Stomach smooth muscle (tissue), 2 donors: ENCODE measurements at regions not wholly inside any gene's neighbourhood (a gene's known extent, or its start where the extent isn't known, plus 50 kb on each side); places are given as distances from the start of the nearest gene placed in this dataset.
A peak's percentile ranks its signal among the peaks of the same experiment; 100 is the strongest.

ENCODE experiments used
- H3K27ac ChIP-seq: one replicate; pipeline ENCODE4 v1.7.0; 2013; ENCODE audit warnings: mild to moderate bottlenecking, low read length, inconsistent platforms
- H3K27me3 ChIP-seq, 2 donors: one replicate each; pipeline ENCODE4 v1.7.0; 2013; ENCODE audit warnings: low read length in 2 of 2; ENCODE audit not compliant: insufficient read depth in 2 of 2, control insufficient read depth in 1 of 2
- H3K36me3 ChIP-seq, 2 donors: one replicate each; pipeline ENCODE4 v1.7.0; 2013; ENCODE audit warnings: low read length in 2 of 2; ENCODE audit not compliant: control insufficient read depth in 2 of 2, insufficient read depth in 2 of 2
- H3K4me1 ChIP-seq: one replicate; pipeline ENCODE4 v1.7.0; 2013; ENCODE audit warnings: low read length; ENCODE audit not compliant: control insufficient read depth, insufficient read depth
- H3K4me3 ChIP-seq, 2 donors: one replicate each; pipeline ENCODE4 v1.7.0; 2013; ENCODE audit warnings: low read length in 2 of 2
- H3K9ac ChIP-seq, 2 donors: one replicate each; pipeline ENCODE4 v1.7.0; 2013; ENCODE audit warnings: low read length in 2 of 2, mild to moderate bottlenecking in 1 of 2
- H3K9me3 ChIP-seq, 2 donors: one replicate each; pipeline ENCODE4 v1.7.0; 2013; ENCODE audit warnings: low read length in 2 of 2; ENCODE audit not compliant: control insufficient read depth in 2 of 2
- donor health status: healthy.
- donor health status: Pancreatic carcinoma.

DNA sequence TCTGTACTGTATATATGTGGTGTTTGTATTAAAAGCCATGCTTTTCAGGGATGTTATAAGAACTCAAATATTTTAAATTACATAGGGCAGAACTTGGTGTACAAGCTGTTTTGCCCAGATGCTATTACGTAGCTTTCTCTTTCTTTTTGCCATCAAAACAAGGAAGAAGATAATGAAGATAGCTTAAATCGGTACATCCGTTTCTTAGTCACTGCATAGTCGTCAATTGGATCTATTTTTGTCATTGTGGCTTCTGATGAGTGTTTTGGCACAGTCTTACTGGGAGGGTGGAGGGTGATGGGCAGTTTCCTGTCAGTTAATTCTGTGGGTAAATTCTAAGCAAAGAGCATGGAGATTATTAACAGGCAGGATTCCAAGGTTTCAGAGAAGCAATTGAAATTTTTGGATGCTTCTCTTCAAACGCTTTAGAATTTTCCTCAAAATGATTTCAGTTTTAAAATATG lies 649.1 kb upstream of the GJE1 start:
- Histone ChIP-seq H3K27ac (no peak overlapping the region), H3K4me3 (peak overlapping the region in 1 of 2 donors; percentile 36), H3K36me3 (no peaks in the 10 kb centered on the region), H3K27me3 (no peaks in the 10 kb centered on the region), H3K4me1 (no peaks in the 10 kb centered on the region), H3K9me3 (no peaks in the 10 kb centered on the region), H3K9ac (no peak overlapping the region)

DNA sequence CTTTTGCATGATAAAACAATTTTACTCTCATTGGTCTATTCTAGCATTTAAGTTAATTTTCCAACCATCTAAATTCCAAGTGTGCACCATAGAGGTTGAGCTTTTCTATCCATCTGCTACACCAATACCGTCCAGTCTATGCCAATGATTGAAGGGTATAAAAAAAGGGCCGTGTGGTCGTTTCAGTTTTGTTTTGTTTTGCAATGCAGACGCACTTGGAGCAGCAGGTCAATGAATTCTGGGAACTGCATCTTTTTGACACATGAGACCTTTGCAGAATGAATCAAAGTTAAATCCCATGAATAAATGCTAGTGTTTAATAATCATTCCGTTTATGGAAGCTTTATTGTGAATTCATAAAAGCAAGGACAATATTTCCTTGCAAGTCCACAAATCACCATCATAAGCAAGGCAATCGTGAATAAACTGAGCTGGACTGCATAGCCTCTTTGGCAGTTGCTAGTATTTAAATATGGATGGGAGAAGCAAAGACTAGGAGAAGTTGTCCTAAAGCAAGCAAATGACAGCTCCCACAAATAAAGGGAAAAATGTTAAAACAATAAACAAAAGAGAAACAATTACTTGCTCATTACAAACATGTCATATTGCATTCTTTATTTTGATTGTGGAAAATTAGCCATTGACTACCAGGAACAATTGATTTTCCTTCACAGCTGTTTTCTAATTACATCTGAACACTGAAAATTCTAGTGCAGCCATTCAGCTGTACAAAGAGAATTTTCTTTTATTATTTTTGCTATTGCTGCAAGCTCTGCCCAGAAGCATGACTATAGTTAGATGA lies 649.7 kb upstream of the GJE1 start:
- peak overlapping the region in 1 of 2 donors; percentile 36 for H3K4me3 ChIP-seq
- H3K36me3 ChIP-seq = no peaks in the 10 kb centered on the region
- H3K9ac ChIP-seq = no peak overlapping the region
- H3K27me3 ChIP-seq = no peaks in the 10 kb centered on the region
- no peaks in the 10 kb centered on the region for H3K4me1 ChIP-seq
- H3K27ac ChIP-seq = no peak overlapping the region
- H3K9me3 ChIP-seq = no peaks in the 10 kb centered on the region

DNA sequence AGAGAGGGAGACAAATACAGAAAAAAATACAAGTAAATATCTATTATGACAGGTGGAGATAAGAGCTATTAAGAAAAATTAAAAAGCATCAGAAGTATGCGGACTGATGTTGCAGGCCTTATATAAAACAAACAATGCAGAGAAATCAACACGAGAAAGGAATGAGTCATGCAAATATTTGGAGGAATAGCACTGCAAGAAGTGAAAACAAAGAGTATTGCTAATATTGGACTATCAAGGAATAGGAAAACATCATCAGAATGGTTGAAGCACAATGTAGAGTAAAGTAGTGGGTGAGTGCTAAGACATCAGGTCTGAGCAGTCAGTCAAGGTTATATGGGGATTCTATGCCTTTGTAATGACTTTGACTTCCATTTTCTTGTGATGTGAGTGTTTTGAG lies 657.5 kb upstream of the GJE1 start:
- no peaks in the 10 kb centered on the region for H3K27me3 ChIP-seq
- H3K9me3 ChIP-seq = no peaks in the 10 kb centered on the region
- no peak overlapping the region for H3K4me3 ChIP-seq
- H3K4me1 ChIP-seq = no peaks in the 10 kb centered on the region
- H3K36me3 ChIP-seq = no peaks in the 10 kb centered on the region
- no peak overlapping the region for H3K9ac ChIP-seq
- no peak overlapping the region for H3K27ac ChIP-seq

DNA sequence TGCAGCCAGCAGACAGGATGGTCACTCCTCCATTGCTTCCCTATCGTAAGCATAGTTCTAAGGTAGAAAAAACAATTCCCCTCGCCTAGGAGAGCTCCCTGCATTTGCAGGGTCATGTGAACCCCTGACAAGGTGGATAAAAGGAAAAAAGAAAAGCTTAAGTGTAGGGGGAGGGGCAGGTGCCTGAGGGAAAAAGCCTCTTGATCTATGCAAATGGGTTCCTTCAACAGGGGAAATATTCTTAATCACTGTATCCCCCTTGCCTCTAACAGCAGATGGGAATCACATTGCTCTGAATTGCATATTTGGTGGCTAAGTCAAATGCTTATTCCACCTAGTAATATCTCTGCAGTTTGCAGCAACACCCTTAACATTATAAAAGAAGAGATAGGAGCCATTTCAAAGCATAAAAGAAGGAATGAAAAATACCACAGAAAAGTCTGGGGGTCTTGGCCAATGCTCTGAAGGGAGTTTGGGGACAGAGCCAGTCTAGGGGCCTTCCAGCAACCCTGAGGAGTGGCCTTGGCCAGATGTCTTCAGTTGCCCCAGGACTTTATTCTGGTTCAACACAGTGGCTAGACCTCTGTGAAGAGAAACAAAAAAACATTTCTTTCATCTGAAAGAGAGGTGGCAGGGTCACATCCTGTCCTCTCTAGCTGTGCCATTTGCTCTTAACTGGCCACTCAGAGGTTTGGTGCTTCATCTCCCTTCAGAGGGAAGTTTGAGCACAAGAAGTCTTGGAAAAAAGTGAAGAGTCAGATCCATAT lies 660.4 kb upstream of the GJE1 start:
- Histone ChIP-seq H3K27me3 (no peaks in the 10 kb centered on the region), H3K27ac (no peak overlapping the region), H3K9ac (no peak overlapping the region), H3K36me3 (no peaks in the 10 kb centered on the region), H3K4me3 (no peak overlapping the region), H3K9me3 (no peaks in the 10 kb centered on the region), H3K4me1 (no peaks in the 10 kb centered on the region)

DNA sequence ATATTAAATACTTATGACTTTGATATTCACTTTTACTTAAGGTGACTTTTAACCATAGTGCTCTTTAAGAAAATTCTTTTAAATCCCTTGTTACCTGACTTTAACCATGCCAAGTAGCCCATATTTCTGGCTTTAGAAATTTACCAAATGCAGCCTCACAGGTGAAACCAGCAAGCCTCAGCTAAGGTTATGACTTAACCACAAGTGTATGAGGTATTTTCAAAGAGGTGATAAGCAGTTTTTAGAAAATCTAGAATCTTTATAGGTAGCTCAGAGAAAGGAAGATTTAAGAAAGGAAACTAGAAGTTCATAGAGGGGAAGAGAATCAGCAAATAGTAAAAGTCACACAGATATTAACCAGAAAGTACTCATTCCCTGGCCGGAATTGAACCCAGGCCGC lies 661.9 kb upstream of the GJE1 start:
- Histone ChIP-seq H3K9me3 (no peaks in the 10 kb centered on the region), H3K4me3 (no peak overlapping the region), H3K27ac (no peak overlapping the region), H3K36me3 (no peaks in the 10 kb centered on the region), H3K27me3 (no peaks in the 10 kb centered on the region), H3K9ac (no peak overlapping the region), H3K4me1 (no peaks in the 10 kb centered on the region)

DNA sequence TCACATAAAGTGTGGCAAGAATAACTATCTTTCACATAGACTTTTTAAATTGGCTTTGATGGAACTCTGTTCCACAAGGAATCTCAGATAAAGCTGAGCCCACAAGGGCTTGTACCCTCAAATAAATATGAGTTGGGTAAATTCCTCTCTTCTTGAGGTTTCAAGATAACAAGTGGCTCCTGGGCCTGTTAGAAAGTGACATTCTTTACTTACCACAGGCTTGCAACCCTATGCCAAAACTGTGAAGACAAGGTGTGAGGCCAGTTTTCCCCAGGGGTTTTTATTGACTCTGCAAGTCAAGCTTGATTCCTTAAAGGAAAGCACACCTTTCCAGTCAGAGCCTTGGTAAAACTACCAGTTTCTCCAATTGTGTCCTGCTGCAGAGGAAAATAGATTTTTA lies 664.8 kb upstream of the GJE1 start:
- H3K4me1 ChIP-seq = no peaks in the 10 kb centered on the region
- H3K27ac ChIP-seq = no peak overlapping the region
- no peak overlapping the region for H3K4me3 ChIP-seq

DNA sequence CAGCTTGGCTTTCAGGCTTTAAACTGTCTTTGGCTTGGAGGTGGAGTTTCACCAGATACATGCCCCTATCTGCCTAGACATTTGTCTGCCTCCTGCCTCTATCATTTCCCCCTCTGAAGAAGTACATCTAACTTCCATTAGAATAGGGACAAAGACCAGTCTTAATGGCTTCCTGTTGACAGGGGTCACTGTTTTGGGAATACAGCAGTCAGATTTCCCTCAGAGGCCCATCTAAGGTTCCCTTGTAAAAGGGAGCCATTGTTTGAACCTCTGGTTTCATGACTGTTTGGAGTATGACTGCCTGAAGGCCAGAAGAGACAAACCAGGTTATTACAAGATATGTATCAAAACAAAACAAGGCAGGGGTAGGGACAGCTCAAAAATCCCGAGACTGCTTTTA lies 665.7 kb upstream of the GJE1 start:
- Histone ChIP-seq H3K27ac (no peak overlapping the region), H3K4me3 (no peak overlapping the region), H3K9ac (no peak overlapping the region), H3K36me3 (no peaks in the 10 kb centered on the region), H3K4me1 (no peaks in the 10 kb centered on the region), H3K27me3 (no peaks in the 10 kb centered on the region), H3K9me3 (no peaks in the 10 kb centered on the region)

More for the DNA sequence above, 664.8 kb upstream of the GJE1 start:
- H3K27me3 ChIP-seq = no peaks in the 10 kb centered on the region
- no peak overlapping the region for H3K9ac ChIP-seq
- no peaks in the 10 kb centered on the region for H3K36me3 ChIP-seq
- H3K9me3 ChIP-seq = no peaks in the 10 kb centered on the region

DNA sequence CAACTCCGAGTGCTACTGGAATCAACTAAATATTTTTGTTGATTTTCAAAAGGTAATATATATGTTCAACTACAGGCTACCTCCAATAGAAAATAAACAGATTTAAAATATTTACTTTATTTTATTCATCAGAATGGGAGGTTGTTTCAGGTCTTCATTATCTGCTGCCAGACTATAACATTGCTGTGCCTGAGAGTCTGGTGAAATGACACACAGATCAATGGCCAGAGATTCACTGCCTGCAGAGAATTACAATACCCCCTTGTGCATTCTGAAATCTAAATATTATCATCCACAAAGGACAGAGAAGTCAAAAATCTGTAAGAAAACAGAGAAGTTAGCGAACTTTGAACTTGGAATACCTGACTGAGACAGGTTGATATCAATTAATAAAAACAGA lies 667.8 kb upstream of the GJE1 start:
- H3K4me1 ChIP-seq = no peaks in the 10 kb centered on the region
- no peak overlapping the region for H3K9ac ChIP-seq
- no peaks in the 10 kb centered on the region for H3K9me3 ChIP-seq
- H3K27me3 ChIP-seq = no peaks in the 10 kb centered on the region
- H3K27ac ChIP-seq = no peak overlapping the region
- H3K4me3 ChIP-seq = no peak overlapping the region
- H3K36me3 ChIP-seq = no peaks in the 10 kb centered on the region

DNA sequence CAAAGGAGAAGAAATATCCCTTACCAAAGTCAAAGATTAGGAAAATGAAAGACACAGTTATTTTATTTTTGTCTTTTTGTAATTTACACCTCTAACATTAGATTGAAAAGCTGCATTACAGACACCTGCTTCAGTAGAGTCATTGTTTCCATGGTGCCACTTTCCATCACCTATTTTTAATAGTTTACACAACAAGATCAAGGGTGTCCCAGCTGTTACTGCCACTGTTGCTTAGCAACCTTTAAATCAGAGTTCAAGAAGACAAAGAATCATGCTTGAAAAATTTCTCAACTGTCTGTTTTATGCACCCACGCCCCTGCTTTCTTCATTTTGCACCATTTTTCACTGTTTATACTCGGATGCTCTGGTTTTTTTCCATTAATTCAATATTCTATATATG lies 668.2 kb upstream of the GJE1 start:
- Histone ChIP-seq H3K27ac (no peak overlapping the region), H3K4me1 (no peaks in the 10 kb centered on the region), H3K27me3 (no peaks in the 10 kb centered on the region), H3K36me3 (no peaks in the 10 kb centered on the region), H3K4me3 (no peak overlapping the region), H3K9ac (no peak overlapping the region), H3K9me3 (no peaks in the 10 kb centered on the region)

DNA sequence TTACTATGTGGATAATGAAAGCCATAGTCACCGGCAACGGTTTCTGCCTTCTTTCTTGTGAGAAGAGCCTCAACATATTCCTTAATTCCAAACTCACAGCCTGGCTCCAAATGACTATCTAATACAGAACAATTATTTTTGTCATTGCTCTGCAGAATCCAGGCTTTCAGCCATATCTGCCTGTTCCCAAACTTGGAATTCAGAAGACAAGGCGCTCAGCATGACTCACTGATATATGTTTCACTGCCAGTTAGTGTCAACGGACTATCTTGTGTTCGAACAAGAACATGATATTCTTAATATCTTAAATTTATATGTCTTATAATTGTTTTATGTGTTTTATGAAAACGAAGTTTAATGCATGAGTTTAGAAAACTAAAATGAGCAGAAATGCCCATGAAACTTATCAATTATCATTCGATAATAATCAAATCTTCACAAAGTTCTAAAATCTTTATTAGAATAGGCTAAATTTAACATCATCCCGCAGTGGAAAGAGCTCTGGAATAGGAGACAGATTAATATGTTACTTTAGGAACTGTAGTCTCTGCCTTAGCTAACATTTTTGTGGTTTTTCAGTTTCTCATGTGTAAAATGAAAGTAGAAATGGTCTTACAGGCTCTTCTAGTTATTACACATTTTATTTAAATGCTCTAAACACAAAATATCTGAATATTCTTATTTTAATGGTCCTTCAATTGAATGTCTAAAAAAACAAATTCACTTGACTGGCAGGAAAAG lies 669.3 kb upstream of the GJE1 start:
- no peak overlapping the region for H3K27ac ChIP-seq

More for the DNA sequence above, 669.3 kb upstream of the GJE1 start:
- no peaks in the 10 kb centered on the region for H3K4me1 ChIP-seq
- no peak overlapping the region for H3K4me3 ChIP-seq
- no peaks in the 10 kb centered on the region for H3K27me3 ChIP-seq
- H3K9me3 ChIP-seq = no peaks in the 10 kb centered on the region
- no peaks in the 10 kb centered on the region for H3K36me3 ChIP-seq
- no peak overlapping the region for H3K9ac ChIP-seq
